ENCODE measurements at regions not wholly inside any gene's neighbourhood (a gene's known extent, or its start where the extent isn't known, plus 50 kb on each side); places are given as distances from the start of the nearest gene placed in this dataset.
"Not testable (repeated sequence)": the region's sequence is repeated elsewhere in the genome, so short reads cannot be mapped to it uniquely, and the experiment has no call there.

DNA sequence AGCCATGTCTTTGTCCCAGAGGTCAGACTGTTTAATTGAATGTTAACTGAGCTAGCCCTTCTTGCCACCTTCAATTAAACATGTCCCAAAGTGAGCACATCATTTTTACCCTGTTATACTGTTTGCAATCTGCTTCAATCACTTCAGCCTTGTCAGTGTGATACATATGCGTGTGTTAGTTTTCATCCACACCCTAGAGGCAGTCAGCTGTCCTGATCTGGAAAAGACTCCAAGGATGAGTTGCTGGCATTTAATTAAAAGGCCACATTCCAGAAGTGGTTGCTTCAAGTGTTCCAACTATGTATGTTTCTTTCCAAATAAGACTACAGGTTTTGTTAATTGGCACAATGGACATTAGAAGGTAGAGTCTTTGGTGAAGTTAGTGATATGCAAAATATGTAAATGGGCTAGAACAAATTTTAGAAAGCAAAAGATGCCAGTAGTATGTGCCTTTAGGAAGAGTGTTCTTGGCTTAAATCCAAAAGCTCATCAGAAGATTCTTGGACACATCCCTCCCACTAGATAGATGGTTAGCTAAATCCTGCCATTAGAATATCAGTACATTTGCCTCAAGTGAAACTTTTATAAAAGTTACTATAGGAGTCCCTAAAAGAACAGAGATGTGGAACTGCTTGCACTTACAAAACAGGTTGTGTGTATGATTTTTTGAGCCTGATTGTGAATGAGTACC, 79.5 kb upstream of the SLIT2 start:
- TF ChIP-seq, protein P1, sequence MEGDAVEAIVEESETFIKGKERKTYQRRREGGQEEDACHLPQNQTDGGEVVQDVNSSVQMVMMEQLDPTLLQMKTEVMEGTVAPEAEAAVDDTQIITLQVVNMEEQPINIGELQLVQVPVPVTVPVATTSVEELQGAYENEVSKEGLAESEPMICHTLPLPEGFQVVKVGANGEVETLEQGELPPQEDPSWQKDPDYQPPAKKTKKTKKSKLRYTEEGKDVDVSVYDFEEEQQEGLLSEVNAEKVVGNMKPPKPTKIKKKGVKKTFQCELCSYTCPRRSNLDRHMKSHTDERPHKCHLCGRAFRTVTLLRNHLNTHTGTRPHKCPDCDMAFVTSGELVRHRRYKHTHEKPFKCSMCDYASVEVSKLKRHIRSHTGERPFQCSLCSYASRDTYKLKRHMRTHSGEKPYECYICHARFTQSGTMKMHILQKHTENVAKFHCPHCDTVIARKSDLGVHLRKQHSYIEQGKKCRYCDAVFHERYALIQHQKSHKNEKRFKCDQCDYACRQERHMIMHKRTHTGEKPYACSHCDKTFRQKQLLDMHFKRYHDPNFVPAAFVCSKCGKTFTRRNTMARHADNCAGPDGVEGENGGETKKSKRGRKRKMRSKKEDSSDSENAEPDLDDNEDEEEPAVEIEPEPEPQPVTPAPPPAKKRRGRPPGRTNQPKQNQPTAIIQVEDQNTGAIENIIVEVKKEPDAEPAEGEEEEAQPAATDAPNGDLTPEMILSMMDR (IDR thresholded peaks at IDR 0.05): no peak
- no peak for ATAC-seq
- H3K9me3 ChIP-seq: no peaks in the 10 kb centered on the region
- intact Hi-C loops (cut with DNase I): no loop called here
- H3K27ac ChIP-seq: no peak overlapping the region
- no peaks in the 10 kb centered on the region for H3K36me3 ChIP-seq
- no peak for DNase-seq
- H3K27me3 ChIP-seq (ENCODE audit: low read depth): no peaks in the 10 kb centered on the region
- H3K4me1 ChIP-seq: no peaks in the 10 kb centered on the region
- no peak overlapping the region for H3K4me3 ChIP-seq

- Histone ChIP-seq H3K4me1 (no peaks in the 10 kb centered on the region), H3K27ac (no peak overlapping the region), H3K27me3 (ENCODE audit: low read depth) (no peaks in the 10 kb centered on the region), H3K36me3 (no peaks in the 10 kb centered on the region), H3K9me3 (no peaks in the 10 kb centered on the region), H3K4me3 (no peak overlapping the region)
- ATAC-seq (no peak), DNase-seq (no peak)
- TF ChIP-seq, protein P1 (IDR thresholded peaks at IDR 0.05): no peak
- intact Hi-C loops (cut with DNase I): no loop called here
These were observed 85.2 kb upstream of the SLIT2 start for GRCh38 chr4:20166544-20166943.

GRCh38 chr4:20159516-20159915, 92.2 kb upstream of the SLIT2 start:
- ATAC-seq (no peak), DNase-seq (no peak)
- Histone ChIP-seq H3K36me3 (no peaks in the 10 kb centered on the region), H3K9me3 (no peaks in the 10 kb centered on the region), H3K4me3 (no peak overlapping the region), H3K27ac (no peak overlapping the region), H3K4me1 (no peaks in the 10 kb centered on the region), H3K27me3 (ENCODE audit: low read depth) (no peaks in the 10 kb centered on the region)
- TF ChIP-seq, protein P1 (IDR thresholded peaks at IDR 0.05): no peak
- intact Hi-C loops (cut with DNase I): no loop called here

GRCh38 chr4:20158195-20158594, 93.5 kb upstream of the SLIT2 start:
- H3K9me3 ChIP-seq: no peaks in the 10 kb centered on the region
- no peak overlapping the region for H3K4me3 ChIP-seq
- intact Hi-C loops (cut with DNase I): no loop called here
- ATAC-seq (no peak), DNase-seq (no peak)
- TF ChIP-seq, protein P1 (IDR thresholded peaks at IDR 0.05): no peak
- no peaks in the 10 kb centered on the region for H3K36me3 ChIP-seq
- H3K27me3 ChIP-seq (ENCODE audit: low read depth): no peaks in the 10 kb centered on the region
- H3K27ac ChIP-seq: no peak overlapping the region
- H3K4me1 ChIP-seq: no peaks in the 10 kb centered on the region

DNA sequence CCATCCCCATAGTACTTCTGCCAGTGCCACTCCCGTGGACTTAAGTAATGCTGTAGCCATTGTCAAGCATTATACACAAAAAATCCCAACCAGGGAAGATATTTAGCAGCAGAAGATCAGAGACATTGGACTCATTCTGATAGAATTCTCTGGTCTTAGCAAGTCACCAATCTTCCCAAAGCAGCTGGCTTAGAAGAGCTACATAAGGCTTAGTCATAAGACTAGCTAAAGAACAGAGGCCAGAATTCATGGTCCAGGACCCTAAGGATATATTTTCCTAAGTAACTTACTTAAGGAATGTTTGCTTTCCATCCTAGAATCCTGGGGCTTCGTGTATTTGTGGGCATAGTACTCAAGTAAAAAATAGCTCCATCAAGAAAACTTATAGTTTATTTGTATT, 100.3 kb upstream of the SLIT2 start:
- Histone ChIP-seq H3K4me1 (no peaks in the 10 kb centered on the region), H3K27me3 (ENCODE audit: low read depth) (no peaks in the 10 kb centered on the region), H3K9me3 (no peaks in the 10 kb centered on the region), H3K36me3 (no peaks in the 10 kb centered on the region), H3K4me3 (no peak overlapping the region), H3K27ac (no peak overlapping the region)
- no peak for ATAC-seq
- intact Hi-C loops (cut with DNase I): no loop called here
- TF ChIP-seq, protein P1 (IDR thresholded peaks at IDR 0.05): no peak
- DNase-seq: no peak

GRCh38 chr4:20149143-20149542, 102.6 kb upstream of the SLIT2 start:
- H3K36me3 ChIP-seq; H3K4me3 ChIP-seq; DNase-seq; ATAC-seq; H3K27ac ChIP-seq; intact Hi-C loops (cut with DNase I); H3K27me3 ChIP-seq (ENCODE audit: low read depth); H3K4me1 ChIP-seq; H3K9me3 ChIP-seq: not testable (repeated sequence)

Data from lower lobe of right lung (tissue), 2 donors.